ENCODE measurements at regions not wholly inside any gene's neighbourhood (a gene's known extent, or its start where the extent isn't known, plus 50 kb on each side); places are given as distances from the start of the nearest gene placed in this dataset.
"Not testable (repeated sequence)": the region's sequence is repeated elsewhere in the genome, so short reads cannot be mapped to it uniquely, and the experiment has no call there.

GRCh38 chr7:34224281-34224680 lies 318.9 kb downstream of the BMPER start:
- Histone ChIP-seq H3K36me3 (ENCODE audit: insufficient read depth, low read length) (no peaks in the 10 kb centered on the region), H3K4me3 (no peak overlapping the region), H3K9ac (ENCODE audit: insufficient read length) (no peak overlapping the region), H3K9me3 (ENCODE audit: low read depth, low read length) (no peaks in the 10 kb centered on the region), H3K27ac (no peak overlapping the region)
- no peak for DNase-seq (ENCODE audit: low read depth, low spot score)
- TF ChIP-seq POLR2AphosphoS5 (IDR thresholded peaks at IDR 0.05; ENCODE audit: borderline replicate concordance, low read depth, low read length) (no peak), FOXP2 (optimal IDR thresholded peaks at IDR 0.05; ENCODE audit: control extremely low read depth, extremely low read length, insufficient read depth) (no peak), EZH2 (IDR thresholded peaks at IDR 0.05) (no peak)

- TF ChIP-seq POLR2AphosphoS5 (IDR thresholded peaks at IDR 0.05; ENCODE audit: borderline replicate concordance, low read depth, low read length) (no peak), EZH2 (IDR thresholded peaks at IDR 0.05) (no peak), FOXP2 (optimal IDR thresholded peaks at IDR 0.05; ENCODE audit: control extremely low read depth, extremely low read length, insufficient read depth) (no peak)
- no peak overlapping the region for H3K9ac ChIP-seq (ENCODE audit: insufficient read length)
- H3K4me3 ChIP-seq, result no peak overlapping the region
- H3K9me3 ChIP-seq (ENCODE audit: low read depth, low read length), result no peaks in the 10 kb centered on the region
- H3K36me3 ChIP-seq (ENCODE audit: insufficient read depth, low read length), result no peaks in the 10 kb centered on the region
- DNase-seq (ENCODE audit: low read depth, low spot score), result no peak
- no peak overlapping the region for H3K27ac ChIP-seq
These were observed 319.9 kb downstream of the BMPER start for GRCh38 chr7:34225193-34225592.

GRCh38 chr7:34227525-34227924 lies 322.2 kb downstream of the BMPER start:
- Histone ChIP-seq H3K4me3 (no peak overlapping the region), H3K36me3 (ENCODE audit: insufficient read depth, low read length) (no peaks in the 10 kb centered on the region), H3K27ac (no peak overlapping the region), H3K9ac (ENCODE audit: insufficient read length) (peak overlapping the region; percentile 21), H3K9me3 (ENCODE audit: low read depth, low read length) (no peaks in the 10 kb centered on the region)
- no peak for TF ChIP-seq EZH2 (IDR thresholded peaks at IDR 0.05)
- TF ChIP-seq FOXP2 (optimal IDR thresholded peaks at IDR 0.05; ENCODE audit: control extremely low read depth, extremely low read length, insufficient read depth), result no peak
- TF ChIP-seq POLR2AphosphoS5 (IDR thresholded peaks at IDR 0.05; ENCODE audit: borderline replicate concordance, low read depth, low read length), result no peak
- peak; percentile 53 for DNase-seq (ENCODE audit: low read depth, low spot score)

- not testable (repeated sequence) for H3K4me3 ChIP-seq; H3K9ac ChIP-seq (ENCODE audit: insufficient read length); H3K27ac ChIP-seq; H3K36me3 ChIP-seq (ENCODE audit: insufficient read depth, low read length); DNase-seq (ENCODE audit: low read depth, low spot score); H3K9me3 ChIP-seq (ENCODE audit: low read depth, low read length)
These were observed 329.8 kb downstream of the BMPER start for GRCh38 chr7:34235101-34235500.

GRCh38 chr7:34236057-34236456 lies 330.7 kb downstream of the BMPER start:
- Histone ChIP-seq H3K9ac (ENCODE audit: insufficient read length) (no peak overlapping the region), H3K27ac (no peak overlapping the region), H3K4me3 (no peak overlapping the region), H3K36me3 (ENCODE audit: insufficient read depth, low read length) (no peaks in the 10 kb centered on the region), H3K9me3 (ENCODE audit: low read depth, low read length) (no peaks in the 10 kb centered on the region)
- no peak for TF ChIP-seq POLR2AphosphoS5 (IDR thresholded peaks at IDR 0.05; ENCODE audit: borderline replicate concordance, low read depth, low read length)
- no peak for TF ChIP-seq FOXP2 (optimal IDR thresholded peaks at IDR 0.05; ENCODE audit: control extremely low read depth, extremely low read length, insufficient read depth)
- TF ChIP-seq EZH2 (IDR thresholded peaks at IDR 0.05), result no peak
- no peak for DNase-seq (ENCODE audit: low read depth, low spot score)

- TF ChIP-seq FOXP2 (optimal IDR thresholded peaks at IDR 0.05; ENCODE audit: control extremely low read depth, extremely low read length, insufficient read depth) (no peak), POLR2AphosphoS5 (IDR thresholded peaks at IDR 0.05; ENCODE audit: borderline replicate concordance, low read depth, low read length) (no peak), EZH2 (IDR thresholded peaks at IDR 0.05) (no peak)
- no peak overlapping the region for H3K27ac ChIP-seq
These were observed 331.6 kb downstream of the BMPER start for GRCh38 chr7:34236839-34237492.

GRCh38 chr7:34237493-34237849 lies 332.1 kb downstream of the BMPER start:
- H3K9ac ChIP-seq (ENCODE audit: insufficient read length), result no peak overlapping the region
- H3K4me3 ChIP-seq, result no peak overlapping the region
- H3K27ac ChIP-seq, result no peak overlapping the region
- H3K9me3 ChIP-seq (ENCODE audit: low read depth, low read length), result no peaks in the 10 kb centered on the region
- no peak for DNase-seq (ENCODE audit: low read depth, low spot score)
- no peaks in the 10 kb centered on the region for H3K36me3 ChIP-seq (ENCODE audit: insufficient read depth, low read length)
- TF ChIP-seq FOXP2 (optimal IDR thresholded peaks at IDR 0.05; ENCODE audit: control extremely low read depth, extremely low read length, insufficient read depth) (no peak), POLR2AphosphoS5 (IDR thresholded peaks at IDR 0.05; ENCODE audit: borderline replicate concordance, low read depth, low read length) (no peak), EZH2 (IDR thresholded peaks at IDR 0.05) (no peak)

More at GRCh38 chr7:34236839-34237492, 331.6 kb downstream of the BMPER start:
- Histone ChIP-seq H3K4me3 (no peak overlapping the region), H3K9me3 (ENCODE audit: low read depth, low read length) (no peaks in the 10 kb centered on the region), H3K9ac (ENCODE audit: insufficient read length) (no peak overlapping the region), H3K36me3 (ENCODE audit: insufficient read depth, low read length) (no peaks in the 10 kb centered on the region)
- no peak for DNase-seq (ENCODE audit: low read depth, low spot score)

- DNase-seq (ENCODE audit: low read depth, low spot score), result no peak
- Histone ChIP-seq H3K9ac (ENCODE audit: insufficient read length) (no peak overlapping the region), H3K36me3 (ENCODE audit: insufficient read depth, low read length) (no peaks in the 10 kb centered on the region), H3K9me3 (ENCODE audit: low read depth, low read length) (no peaks in the 10 kb centered on the region), H3K4me3 (no peak overlapping the region), H3K27ac (no peak overlapping the region)
- TF ChIP-seq EZH2 (IDR thresholded peaks at IDR 0.05) (no peak), FOXP2 (optimal IDR thresholded peaks at IDR 0.05; ENCODE audit: control extremely low read depth, extremely low read length, insufficient read depth) (no peak), POLR2AphosphoS5 (IDR thresholded peaks at IDR 0.05; ENCODE audit: borderline replicate concordance, low read depth, low read length) (no peak)
These were observed 335.1 kb downstream of the BMPER start for GRCh38 chr7:34240417-34240816.

- Histone ChIP-seq H3K9ac (ENCODE audit: insufficient read length) (no peak overlapping the region), H3K27ac (no peak overlapping the region), H3K9me3 (ENCODE audit: low read depth, low read length) (no peaks in the 10 kb centered on the region), H3K4me3 (no peak overlapping the region), H3K36me3 (ENCODE audit: insufficient read depth, low read length) (no peaks in the 10 kb centered on the region)
- TF ChIP-seq EZH2 (IDR thresholded peaks at IDR 0.05) (no peak), FOXP2 (optimal IDR thresholded peaks at IDR 0.05; ENCODE audit: control extremely low read depth, extremely low read length, insufficient read depth) (no peak), POLR2AphosphoS5 (IDR thresholded peaks at IDR 0.05; ENCODE audit: borderline replicate concordance, low read depth, low read length) (no peak)
- DNase-seq (ENCODE audit: low read depth, low spot score), result no peak
These were observed 337.1 kb downstream of the BMPER start for GRCh38 chr7:34242391-34242790.
